K562 (cell line): ENCODE measurements at regions not wholly inside any gene's neighbourhood (a gene's known extent, or its start where the extent isn't known, plus 50 kb on each side); places are given as distances from the start of the nearest gene placed in this dataset.

Experiments used
- ATAC-seq: fragments of 200-7000 bp; cut with Tn5 transposase; 3 replicates; pipeline ENCODE4 v1.9.1; 2020; ENCODE audit warnings: moderate library complexity
- BruUV-seq: library from RNA; stranded (reverse); fragments of 400-500 nt; replicated peaks from 2 replicates; lab custom pipeline; 2021; lab: Mats Ljungman, UMichigan
- CTCF ChIA-PET: fragments of 300-600 bp; formaldehyde crosslinking; extraction: SDS; loops from one replicate; lab custom pipeline; 2021; ENCODE audit warnings: low intra/inter-chr PET ratio; lab: Yijun Ruan, JAX
- POLR2A ChIA-PET: fragments of 300-600, 350-650 bp; sonication (Branson Sonifier 250); formaldehyde crosslinking; extraction: SDS; loops from one replicate; lab custom pipeline; 2021; ENCODE audit warnings: antibody characterized with exemption, inconsistent platforms; lab: Yijun Ruan, JAX
- DNase-seq, 4 experiments: peaks; one replicate each; pipeline versions ENCODE4 v3.0.0 to v3.0.0-alpha.2; 2011 to 2018; ENCODE audit warnings: low spot score in 3 of 4, mixed read lengths in 3 of 4; ENCODE audit errors: extremely low read depth in 1 of 4
- FAIRE-seq: peaks from 2 replicates; lab custom pipeline; 2011; peaks lifted over from hg19 to GRCh38; lab: Jason Lieb, UNC
- H2AFZ ChIP-seq: 2 replicates; pipeline ENCODE4 v1.6.0; 2011; ENCODE audit warnings: low read depth, low read length, control low read depth, inconsistent platforms
- H3K27ac ChIP-seq: fragments of 200-600 bp; 3 replicates; pipeline ENCODE4 v1.8.0; 2011; ENCODE audit warnings: low read depth, mild to moderate bottlenecking, control low read depth, inconsistent platforms, low read length, moderate library complexity, mixed read lengths; ENCODE audit errors: extremely low read depth
- H3K27me3 ChIP-seq, 2 experiments: fragments of 300-600 bp in 1 of 2; 2 replicates in 1 of 2; 3 replicates in 1 of 2; pipeline versions ENCODE4 v1.6.0 to v1.8.0; 2011; ENCODE audit warnings: inconsistent platforms in 2 of 2, low read length in 2 of 2, mild to moderate bottlenecking in 1 of 2, mixed read lengths in 1 of 2, moderate library complexity in 1 of 2; ENCODE audit not compliant: control insufficient read depth in 2 of 2, insufficient read depth in 2 of 2
- H3K36me3 ChIP-seq: fragments of 300-600 bp; 3 replicates; pipeline ENCODE4 v1.8.0; 2011; ENCODE audit warnings: mild to moderate bottlenecking, low read length, inconsistent platforms; ENCODE audit not compliant: control insufficient read depth, insufficient read depth
- H3K4me1 ChIP-seq, 2 experiments: fragments of 200-600 bp in 1 of 2; replicated peaks in 1 of 2; 2 replicates in 1 of 2; 3 replicates in 1 of 2; pipeline versions ENCODE4 v1.5.1 to v1.8.0; 2011; ENCODE audit warnings: inconsistent platforms in 2 of 2, low read length in 2 of 2, mild to moderate bottlenecking in 1 of 2, mixed read lengths in 1 of 2, moderate library complexity in 1 of 2; ENCODE audit not compliant: control insufficient read depth in 2 of 2, insufficient read depth in 2 of 2
- H3K4me2 ChIP-seq: 2 replicates; pipeline ENCODE4 v1.6.1; 2011; ENCODE audit warnings: low read length, control low read depth, inconsistent platforms, mixed read lengths; ENCODE audit not compliant: insufficient read depth
- H3K4me3 ChIP-seq: fragments of 200-600 bp; sonication (generic), shearing (Covaris generic); 2 replicates; pipeline ENCODE4 v1.5.1; 2016; ENCODE audit warnings: control low read depth, inconsistent platforms
- H3K79me2 ChIP-seq: fragments of 200-600 bp; 3 replicates; pipeline ENCODE4 v1.8.0; 2011; ENCODE audit warnings: low read length, inconsistent platforms; ENCODE audit not compliant: control insufficient read depth, insufficient read depth
- H3K9ac ChIP-seq, 2 experiments: 2 replicates each; pipeline versions ENCODE4 v1.6.0 to v1.6.1; 2011; ENCODE audit warnings: low read depth in 2 of 2, low read length in 2 of 2, control low read depth in 1 of 2, inconsistent platforms in 1 of 2, mild to moderate bottlenecking in 1 of 2, mixed read lengths in 1 of 2; ENCODE audit not compliant: insufficient read depth in 1 of 2
- H3K9me1 ChIP-seq: one replicate; pipeline ENCODE4 v1.6.0; 2011; ENCODE audit warnings: inconsistent platforms, mild to moderate bottlenecking, low read length, moderate library complexity; ENCODE audit not compliant: control insufficient read depth, insufficient read depth
- H3K9me3 ChIP-seq: replicated peaks from 2 replicates; pipeline ENCODE4 v1.5.1; 2011; ENCODE audit warnings: low read depth, low read length, inconsistent platforms; ENCODE audit not compliant: control insufficient read depth, insufficient read depth
- H4K20me1 ChIP-seq: replicated peaks from 2 replicates; pipeline ENCODE4 v1.6.1; 2011; ENCODE audit warnings: low read length, inconsistent platforms, mixed read lengths; ENCODE audit not compliant: control insufficient read depth, insufficient read depth
- FOSL1 ChIP-seq: fragments of 200-800 bp; sonication (Bioruptor generic); conservative IDR thresholded peaks from 2 replicates; pipeline ENCODE4 v1.6.1; 2016; ENCODE audit warnings: missing genetic modification characterization, missing compliant biosample characterization
- HDAC1 ChIP-seq, 2 experiments: fragments of 450-650 bp; IDR thresholded peaks; 2 replicates each; pipeline ENCODE4 v1.6.1; 2016 to 2017; ENCODE audit warnings: inconsistent platforms in 1 of 2, mild to moderate bottlenecking in 1 of 2, moderate library complexity in 1 of 2
- MEF2A ChIP-seq: IDR thresholded peaks from 2 replicates; pipeline ENCODE4 v1.6.1; 2011; ENCODE audit warnings: low read depth, mild to moderate bottlenecking, low read length, moderate library complexity; ENCODE audit not compliant: control insufficient read depth
- RBM25 ChIP-seq: fragments of 200-400 bp; formaldehyde crosslinking; IDR thresholded peaks from 2 replicates; pipeline ENCODE4 v1.6.1; 2018; ENCODE audit warnings: low read length, low read depth, moderate library complexity; ENCODE audit not compliant: severe bottlenecking
- RREB1 ChIP-seq: fragments of 250-450 bp; sonication (Bioruptor Pico); IDR thresholded peaks from 2 replicates; pipeline ENCODE4 v1.4.0; 2020
- SMARCA4 ChIP-seq: fragments of 450-650 bp; IDR thresholded peaks from 2 replicates; pipeline ENCODE4 v1.6.1; 2016
- TCF7 ChIP-seq: sonication (generic); IDR thresholded peaks from 2 replicates; pipeline ENCODE4 v1.6.1; 2016; ENCODE audit warnings: antibody characterized with exemption, borderline replicate concordance
- ZNF79 ChIP-seq: fragments of 250-450 bp; sonication (Bioruptor Pico); IDR thresholded peaks from 2 replicates; pipeline ENCODE4 v1.4.0; 2020; ENCODE audit warnings: low read depth, mild to moderate bottlenecking, moderate library complexity
- WGBS: fragments of 100-300 bp; shearing (Covaris generic); methylation state at CpG from one replicate; pipeline ENCODE4 v1.1.6; 2016; ENCODE audit warnings: low coverage, mixed read lengths; ENCODE audit not compliant: insufficient coverage; ENCODE audit errors: missing lambda C conversion rate; 5-methylcytosine and 5-hydroxymethylcytosine counted together
- in situ Hi-C: fragments of 300-500 bp; cut with MboI; formaldehyde crosslinking; loops from 4 replicates; pipeline ENCODE4 v1.15.0; 2018; ENCODE audit warnings: inconsistent platforms, mixed read lengths
- intact Hi-C: fragments of 100-400 bp; cut with micrococcal nuclease; formaldehyde crosslinking; loops from 2 replicates; pipeline ENCODE4 v1.14.2; 2022
- TF ChIP-seq, protein P1 (sequence below): sonication (generic); formaldehyde crosslinking; IDR thresholded peaks from 2 replicates; pipeline ENCODE4 v1.9.0; 2022; ENCODE audit warnings: mild to moderate bottlenecking, missing genetic modification reagents
- TF ChIP-seq, protein P2 (sequence below): fragments of 450-650 bp; IDR thresholded peaks from 2 replicates; pipeline ENCODE4 v1.7.1; 2018; ENCODE audit warnings: mild to moderate bottlenecking, low read depth; ENCODE audit not compliant: partially characterized antibody

- TF ChIP-seq RREB1 (CRISPR knock-in tag) (no peak), SMARCA4 (no peak)
- TF ChIP-seq, all 486 proteins: peak for 0
Observed at GRCh38 chr5:65081071-65081470, 312.3 kb downstream of the CWC27 start (continued).

GRCh38 chr5:65084795-65085515 is 316.2 kb downstream of the CWC27 start:
- no peak overlapping the region for H3K27ac ChIP-seq
- H3K27me3 ChIP-seq: no peaks in the 10 kb centered on the region
- TF ChIP-seq RBM25 (no peak), FOSL1 (tag) (no peak), HDAC1 (IDR thresholded peaks at IDR 0.05) (no peak), TCF7 (no peak), ZNF79 (no peak), MEF2A (no peak)
- TF ChIP-seq, protein P1, sequence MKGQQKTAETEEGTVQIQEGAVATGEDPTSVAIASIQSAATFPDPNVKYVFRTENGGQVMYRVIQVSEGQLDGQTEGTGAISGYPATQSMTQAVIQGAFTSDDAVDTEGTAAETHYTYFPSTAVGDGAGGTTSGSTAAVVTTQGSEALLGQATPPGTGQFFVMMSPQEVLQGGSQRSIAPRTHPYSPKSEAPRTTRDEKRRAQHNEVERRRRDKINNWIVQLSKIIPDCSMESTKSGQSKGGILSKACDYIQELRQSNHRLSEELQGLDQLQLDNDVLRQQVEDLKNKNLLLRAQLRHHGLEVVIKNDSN (CRISPR knock-in tag): no peak
- TF ChIP-seq, protein P2, sequence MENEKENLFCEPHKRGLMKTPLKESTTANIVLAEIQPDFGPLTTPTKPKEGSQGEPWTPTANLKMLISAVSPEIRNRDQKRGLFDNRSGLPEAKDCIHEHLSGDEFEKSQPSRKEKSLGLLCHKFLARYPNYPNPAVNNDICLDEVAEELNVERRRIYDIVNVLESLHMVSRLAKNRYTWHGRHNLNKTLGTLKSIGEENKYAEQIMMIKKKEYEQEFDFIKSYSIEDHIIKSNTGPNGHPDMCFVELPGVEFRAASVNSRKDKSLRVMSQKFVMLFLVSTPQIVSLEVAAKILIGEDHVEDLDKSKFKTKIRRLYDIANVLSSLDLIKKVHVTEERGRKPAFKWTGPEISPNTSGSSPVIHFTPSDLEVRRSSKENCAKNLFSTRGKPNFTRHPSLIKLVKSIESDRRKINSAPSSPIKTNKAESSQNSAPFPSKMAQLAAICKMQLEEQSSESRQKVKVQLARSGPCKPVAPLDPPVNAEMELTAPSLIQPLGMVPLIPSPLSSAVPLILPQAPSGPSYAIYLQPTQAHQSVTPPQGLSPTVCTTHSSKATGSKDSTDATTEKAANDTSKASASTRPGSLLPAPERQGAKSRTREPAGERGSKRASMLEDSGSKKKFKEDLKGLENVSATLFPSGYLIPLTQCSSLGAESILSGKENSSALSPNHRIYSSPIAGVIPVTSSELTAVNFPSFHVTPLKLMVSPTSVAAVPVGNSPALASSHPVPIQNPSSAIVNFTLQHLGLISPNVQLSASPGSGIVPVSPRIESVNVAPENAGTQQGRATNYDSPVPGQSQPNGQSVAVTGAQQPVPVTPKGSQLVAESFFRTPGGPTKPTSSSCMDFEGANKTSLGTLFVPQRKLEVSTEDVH: no peak
- no peak overlapping the region for H3K4me3 ChIP-seq
- FAIRE-seq: no peak
- H3K9ac ChIP-seq: no peak overlapping the region
- no peak overlapping the region for H3K4me2 ChIP-seq
- H3K9me1 ChIP-seq: no peaks in the 10 kb centered on the region
- no peak overlapping the region for H2AFZ ChIP-seq
- no peaks in the 10 kb centered on the region for H3K9me3 ChIP-seq
- H3K36me3 ChIP-seq: no peaks in the 10 kb centered on the region
- WGBS: 41% methylated on average over 2 of the region's 3 CpGs
- CTCF ChIA-PET: no interaction called here
- H4K20me1 ChIP-seq: no peaks in the 10 kb centered on the region
- intact Hi-C loops (no loop called here), in situ Hi-C loops (no loop called here)
- no peaks in the 10 kb centered on the region for H3K79me2 ChIP-seq
- no peak for DNase-seq
- H3K4me1 ChIP-seq: no peaks in the 10 kb centered on the region
- no TSS peak for BruUV-seq
- POLR2A ChIA-PET: no interaction called here
- no peak for ATAC-seq
